ENCODE measurements at regions not wholly inside any gene's neighbourhood (a gene's known extent, or its start where the extent isn't known, plus 50 kb on each side); places are given as distances from the start of the nearest gene placed in this dataset.

DNA sequence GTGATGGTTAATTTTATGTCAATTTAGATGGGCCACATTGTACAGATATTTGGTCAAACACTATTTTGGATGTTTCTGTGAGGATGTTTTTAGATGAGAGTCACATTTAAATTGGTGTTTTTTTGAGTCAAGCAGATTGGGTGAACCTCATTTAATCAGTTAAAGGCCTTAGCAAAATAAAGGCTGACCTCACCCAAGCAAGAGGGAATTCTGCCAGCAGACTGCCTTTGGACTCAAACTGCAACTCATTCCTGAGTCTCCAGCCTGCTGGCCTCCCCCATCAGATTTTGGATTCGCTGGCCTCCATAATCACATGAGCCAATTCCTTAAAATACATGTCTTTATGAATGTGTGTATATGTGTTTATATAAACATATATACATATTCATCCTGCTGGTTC lies 282.7 kb upstream of the POU5F2 start:
- Histone ChIP-seq H3K27me3 (no peaks in the 10 kb centered on the region), H3K4me1 (no peaks in the 10 kb centered on the region), H3K27ac (no peak overlapping the region), H3K4me3 (no peak overlapping the region), H3K36me3 (no peaks in the 10 kb centered on the region), H3K9me3 (peaks cover 0 to 1% of the 10 kb centered on the region in 2 donors)
- no peak for DNase-seq (ENCODE audit: low spot score)
- TF ChIP-seq, protein P1, sequence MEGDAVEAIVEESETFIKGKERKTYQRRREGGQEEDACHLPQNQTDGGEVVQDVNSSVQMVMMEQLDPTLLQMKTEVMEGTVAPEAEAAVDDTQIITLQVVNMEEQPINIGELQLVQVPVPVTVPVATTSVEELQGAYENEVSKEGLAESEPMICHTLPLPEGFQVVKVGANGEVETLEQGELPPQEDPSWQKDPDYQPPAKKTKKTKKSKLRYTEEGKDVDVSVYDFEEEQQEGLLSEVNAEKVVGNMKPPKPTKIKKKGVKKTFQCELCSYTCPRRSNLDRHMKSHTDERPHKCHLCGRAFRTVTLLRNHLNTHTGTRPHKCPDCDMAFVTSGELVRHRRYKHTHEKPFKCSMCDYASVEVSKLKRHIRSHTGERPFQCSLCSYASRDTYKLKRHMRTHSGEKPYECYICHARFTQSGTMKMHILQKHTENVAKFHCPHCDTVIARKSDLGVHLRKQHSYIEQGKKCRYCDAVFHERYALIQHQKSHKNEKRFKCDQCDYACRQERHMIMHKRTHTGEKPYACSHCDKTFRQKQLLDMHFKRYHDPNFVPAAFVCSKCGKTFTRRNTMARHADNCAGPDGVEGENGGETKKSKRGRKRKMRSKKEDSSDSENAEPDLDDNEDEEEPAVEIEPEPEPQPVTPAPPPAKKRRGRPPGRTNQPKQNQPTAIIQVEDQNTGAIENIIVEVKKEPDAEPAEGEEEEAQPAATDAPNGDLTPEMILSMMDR (IDR thresholded peaks at IDR 0.05), result no peak

DNA sequence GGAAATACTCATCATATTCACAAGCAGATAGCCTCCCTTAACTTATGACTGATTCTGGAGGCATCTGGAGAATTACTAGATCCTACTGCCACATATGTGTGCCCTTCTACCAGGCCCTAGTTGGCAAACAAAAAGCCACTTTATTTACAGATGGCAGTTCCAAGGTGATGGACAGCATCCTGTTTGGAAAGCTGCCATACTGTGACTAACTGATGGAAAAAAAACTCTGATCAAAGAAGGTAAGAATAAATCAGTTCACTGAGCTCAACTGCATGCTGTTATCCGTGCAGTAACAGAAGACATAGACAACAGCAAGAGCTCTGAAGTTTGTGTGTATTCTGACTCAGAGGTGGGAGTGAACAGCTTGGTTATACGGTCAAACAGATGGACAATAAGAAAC lies 279.8 kb upstream of the POU5F2 start:
- Histone ChIP-seq H3K36me3 (no peaks in the 10 kb centered on the region), H3K4me1 (no peaks in the 10 kb centered on the region), H3K4me3 (no peak overlapping the region), H3K27me3 (no peaks in the 10 kb centered on the region), H3K9me3 (peaks cover 0 to 13% of the 10 kb centered on the region in 2 donors), H3K27ac (no peak overlapping the region)
- no peak for DNase-seq (ENCODE audit: low spot score)
- TF ChIP-seq, protein P1 (IDR thresholded peaks at IDR 0.05), result no peak

DNA sequence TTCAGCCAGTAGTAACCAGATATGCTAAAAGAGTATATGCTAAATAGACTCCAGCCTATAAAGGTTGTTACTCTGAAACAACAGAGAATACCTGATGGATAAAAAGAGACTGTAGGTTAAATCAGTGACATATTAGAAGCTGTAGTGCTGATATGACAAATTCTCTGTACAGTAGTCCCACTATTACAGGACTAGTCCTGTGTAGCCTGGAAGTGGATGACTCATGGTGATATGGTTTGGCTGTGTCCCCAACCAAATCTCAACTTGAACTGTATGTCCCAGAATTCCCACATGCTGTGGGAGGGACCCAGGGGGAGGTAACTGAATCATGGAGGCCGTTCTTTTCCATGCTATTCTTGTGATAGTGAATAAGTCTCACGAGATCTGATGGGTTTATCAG lies 276.2 kb upstream of the POU5F2 start:
- Histone ChIP-seq H3K4me1 (no peaks in the 10 kb centered on the region), H3K9me3 (peaks cover 0 to 29% of the 10 kb centered on the region in 2 donors), H3K36me3 (no peaks in the 10 kb centered on the region), H3K4me3 (no peak overlapping the region), H3K27me3 (no peaks in the 10 kb centered on the region), H3K27ac (no peak overlapping the region)
- DNase-seq (ENCODE audit: low spot score), result no peak
- TF ChIP-seq, protein P1 (IDR thresholded peaks at IDR 0.05), result no peak

DNA sequence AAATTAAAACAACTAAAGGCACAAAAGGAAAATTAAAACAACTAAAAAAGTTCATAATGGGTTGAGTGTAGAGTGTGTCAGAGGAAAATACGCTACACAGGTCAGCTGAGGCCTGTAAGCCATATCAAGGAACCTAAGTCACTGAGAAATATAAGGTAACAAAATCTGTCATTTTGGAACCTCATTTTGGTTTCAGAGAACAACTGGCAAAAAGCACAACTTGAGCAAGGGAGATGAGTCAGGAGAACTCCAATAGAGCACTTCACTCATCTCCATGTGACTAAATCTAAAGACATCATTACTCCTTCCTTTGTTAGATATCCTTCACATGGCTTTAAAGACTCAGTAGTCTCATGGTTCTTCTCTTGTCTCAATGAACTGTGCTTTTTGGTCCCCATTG lies 269.4 kb upstream of the POU5F2 start:
- H3K4me1 ChIP-seq, result no peaks in the 10 kb centered on the region
- no peaks in the 10 kb centered on the region for H3K36me3 ChIP-seq
- H3K27me3 ChIP-seq, result no peaks in the 10 kb centered on the region
- H3K9me3 ChIP-seq, result peaks cover 0 to 12% of the 10 kb centered on the region in 2 donors
- TF ChIP-seq, protein P1 (IDR thresholded peaks at IDR 0.05), result no peak
- H3K27ac ChIP-seq, result no peak overlapping the region
- no peak overlapping the region for H3K4me3 ChIP-seq
- DNase-seq (ENCODE audit: low spot score), result no peak

DNA sequence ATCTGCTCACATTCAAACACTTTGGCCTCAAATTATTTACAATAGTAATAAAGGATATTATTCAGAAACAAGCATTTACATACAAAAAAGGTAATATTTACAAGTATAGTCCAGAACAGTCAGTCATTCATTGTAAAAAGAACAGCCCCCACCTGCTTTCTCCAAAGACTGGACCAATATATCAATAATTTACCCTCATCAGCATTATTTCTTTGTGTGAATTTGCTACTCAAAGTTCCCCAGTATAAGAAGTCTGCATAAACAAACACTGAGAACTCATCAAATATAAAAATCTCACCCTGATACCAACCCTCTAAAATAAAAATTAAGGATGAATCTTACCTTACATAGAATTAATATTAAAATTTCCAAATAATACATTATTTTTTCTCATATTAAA lies 267.8 kb upstream of the POU5F2 start:
- Histone ChIP-seq H3K27ac (no peak overlapping the region), H3K9me3 (no peaks in the 10 kb centered on the region), H3K27me3 (no peaks in the 10 kb centered on the region), H3K36me3 (no peaks in the 10 kb centered on the region), H3K4me3 (no peak overlapping the region), H3K4me1 (no peaks in the 10 kb centered on the region)
- no peak for DNase-seq (ENCODE audit: low spot score)
- TF ChIP-seq, protein P1 (IDR thresholded peaks at IDR 0.05), result no peak

DNA sequence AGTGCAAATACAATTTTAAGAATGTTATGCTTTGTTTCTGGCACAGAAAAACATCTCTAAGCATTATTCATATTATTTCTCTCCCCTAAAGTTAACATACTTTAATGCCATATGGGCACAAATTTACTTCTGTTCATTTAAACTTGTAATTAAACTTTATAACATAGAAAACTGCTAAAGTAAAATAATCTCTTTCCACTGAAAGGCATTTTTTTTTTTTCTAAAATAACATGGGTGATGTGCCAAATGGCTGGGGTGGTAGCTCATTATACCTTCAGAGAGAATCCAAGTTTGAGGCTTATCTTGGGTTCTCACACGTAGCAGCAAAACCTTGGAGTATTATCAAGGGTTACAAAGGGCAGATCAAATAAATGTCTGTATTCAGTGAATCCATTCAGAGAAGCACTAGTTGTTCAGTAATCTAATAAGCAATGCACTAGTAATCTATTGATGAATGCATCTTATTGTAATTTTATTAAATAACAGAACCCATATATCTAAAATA lies 257.6 kb upstream of the POU5F2 start:
- Histone ChIP-seq H3K27me3 (no peaks in the 10 kb centered on the region), H3K27ac (no peak overlapping the region), H3K4me3 (no peak overlapping the region), H3K9me3 (peaks cover 0 to 22% of the 10 kb centered on the region in 2 donors), H3K4me1 (peaks cover 0 to 10% of the 10 kb centered on the region in 2 donors), H3K36me3 (no peaks in the 10 kb centered on the region)
- DNase-seq (ENCODE audit: low spot score), result no peak
- TF ChIP-seq, protein P1 (IDR thresholded peaks at IDR 0.05), result no peak
